HepG2 (cell line): ENCODE measurements at regions not wholly inside any gene's neighbourhood (a gene's known extent, or its start where the extent isn't known, plus 50 kb on each side); places are given as distances from the start of the nearest gene placed in this dataset.

Experiments used
- ATAC-seq: fragments of 200-7000 bp; cut with Tn5 transposase; 3 replicates; pipeline ENCODE4 v1.9.1; 2020; ENCODE audit warnings: mild to moderate bottlenecking, moderate library complexity
- BruUV-seq: library from RNA; stranded (reverse); fragments of 400-500 nt; replicated peaks from 2 replicates; lab custom pipeline; 2021; lab: Mats Ljungman, UMichigan
- CTCF ChIA-PET: fragments of 300-600 bp; formaldehyde crosslinking; extraction: SDS; loops from one replicate; lab custom pipeline; 2021; ENCODE audit warnings: low total read pairs, inconsistent platforms, low intra/inter-chr PET ratio; lab: Yijun Ruan, JAX
- POLR2A ChIA-PET: fragments of 350-600 bp; sonication (Branson Sonifier 250); formaldehyde crosslinking; loops from one replicate; lab custom pipeline; 2020; ENCODE audit warnings: antibody characterized with exemption, inconsistent platforms; lab: Yijun Ruan, JAX
- DNase-seq: peaks from one replicate; pipeline ENCODE4 v3.0.0-alpha.2; 2015; ENCODE audit warnings: low spot score
- FAIRE-seq: peaks from 3 replicates; lab custom pipeline; 2011; peaks lifted over from hg19 to GRCh38; lab: Jason Lieb, UNC
- H2AFZ ChIP-seq: one replicate; pipeline ENCODE4 v1.6.1; 2011; ENCODE audit warnings: low read length, inconsistent platforms
- H3K27ac ChIP-seq: fragments of 300-600 bp; 3 replicates; pipeline ENCODE4 v1.8.0; 2011; ENCODE audit warnings: mixed run types, mild to moderate bottlenecking, mixed read lengths, low read length, inconsistent platforms; ENCODE audit not compliant: insufficient read depth; ENCODE audit errors: extremely low read length
- H3K27me3 ChIP-seq, 2 experiments: fragments of 200-600 bp in 1 of 2; 2 replicates in 1 of 2; 3 replicates in 1 of 2; pipeline versions ENCODE4 v1.6.0 to v1.8.0; 2011; ENCODE audit warnings: low read length in 2 of 2, mild to moderate bottlenecking in 2 of 2, moderate library complexity in 2 of 2, inconsistent platforms in 1 of 2; ENCODE audit not compliant: insufficient read depth in 2 of 2, control insufficient read depth in 1 of 2
- H3K36me3 ChIP-seq, 2 experiments: fragments of 200-600 bp in 1 of 2; replicated peaks in 1 of 2; 2 replicates in 1 of 2; 3 replicates in 1 of 2; pipeline versions ENCODE4 v1.5.1 to v1.8.0; 2011; ENCODE audit warnings: low read length in 2 of 2, inconsistent platforms in 1 of 2; ENCODE audit not compliant: insufficient read depth in 2 of 2, control insufficient read depth in 1 of 2
- H3K4me1 ChIP-seq: 2 replicates; pipeline ENCODE4 v1.5.1; 2012; ENCODE audit warnings: low read length, inconsistent platforms; ENCODE audit not compliant: insufficient read depth
- H3K4me2 ChIP-seq: 2 replicates; pipeline ENCODE4 v1.6.0; 2011; ENCODE audit warnings: low read depth, low read length, inconsistent platforms
- H3K4me3 ChIP-seq, 3 experiments: fragments of 200-600 bp in 1 of 3; sonication (generic), shearing (Covaris generic) in 1 of 3; replicated peaks in 1 of 3; 2 replicates each; pipeline ENCODE4 v1.5.1; 2011 to 2016; ENCODE audit warnings: low read length in 3 of 3, inconsistent platforms in 2 of 3, low read depth in 2 of 3, mild to moderate bottlenecking in 2 of 3, control low read depth in 1 of 3, mixed read lengths in 1 of 3; ENCODE audit not compliant: insufficient read depth in 1 of 3
- H3K79me2 ChIP-seq: one replicate; pipeline ENCODE4 v1.6.1; 2011; ENCODE audit warnings: low read length, inconsistent platforms; ENCODE audit not compliant: insufficient read depth
- H3K9ac ChIP-seq: 2 replicates; pipeline ENCODE4 v1.6.0; 2011; ENCODE audit warnings: mild to moderate bottlenecking, low read depth, low read length, inconsistent platforms; ENCODE audit not compliant: insufficient read depth
- H3K9me3 ChIP-seq: 2 replicates; pipeline ENCODE4 v1.5.1; 2012; ENCODE audit warnings: mild to moderate bottlenecking, low read length
- H4K20me1 ChIP-seq: 2 replicates; pipeline ENCODE4 v1.6.0; 2011; ENCODE audit warnings: inconsistent platforms, mild to moderate bottlenecking, low read length, moderate library complexity; ENCODE audit not compliant: insufficient read depth
- CEBPB ChIP-seq: IDR thresholded peaks from 2 replicates; pipeline ENCODE4 v1.6.1; 2011; ENCODE audit warnings: low read depth, low read length, improper control_type of control experiment, borderline replicate concordance
- FOSL2 ChIP-seq: sonication (generic); formaldehyde crosslinking; IDR thresholded peaks from 2 replicates; pipeline ENCODE4 v1.4.0; 2020; ENCODE audit warnings: missing genetic modification reagents
- FOXK1 ChIP-seq: sonication (generic); formaldehyde crosslinking; IDR thresholded peaks from 2 replicates; pipeline ENCODE4 v1.4.0; 2020; ENCODE audit warnings: low read depth, missing genetic modification reagents, borderline replicate concordance
- FUBP1 ChIP-seq: sonication (generic); formaldehyde crosslinking; IDR thresholded peaks from 2 replicates; pipeline ENCODE4 v1.5.1; 2020; ENCODE audit warnings: missing genetic modification reagents, mild to moderate bottlenecking, borderline replicate concordance
- MXD3 ChIP-seq: IDR thresholded peaks from 2 replicates; pipeline ENCODE4 v1.6.1; 2016; ENCODE audit warnings: mild to moderate bottlenecking, missing biosample characterization, missing genetic modification reagents
- NBN ChIP-seq: fragments of 450-650 bp; conservative IDR thresholded peaks from 2 replicates; pipeline ENCODE4 v1.6.1; 2017
- POGZ ChIP-seq: sonication (generic); formaldehyde crosslinking; IDR thresholded peaks from 2 replicates; pipeline ENCODE4 v1.4.0; 2020; ENCODE audit warnings: mild to moderate bottlenecking, missing genetic modification reagents
- TCF7 ChIP-seq: sonication (generic); IDR thresholded peaks from 2 replicates; pipeline ENCODE4 v1.6.1; 2016; ENCODE audit warnings: antibody characterized with exemption, low read depth
- ZBTB33 ChIP-seq: sonication (generic); formaldehyde crosslinking; IDR thresholded peaks from 2 replicates; pipeline ENCODE4 v1.4.0; 2020; ENCODE audit warnings: missing genetic modification reagents
- ZNF550 ChIP-seq: sonication (generic); formaldehyde crosslinking; IDR thresholded peaks from 2 replicates; pipeline ENCODE4 v1.4.0; 2020; ENCODE audit warnings: mild to moderate bottlenecking, missing genetic modification reagents, borderline replicate concordance
- ZSCAN20 ChIP-seq: sonication (generic); formaldehyde crosslinking; IDR thresholded peaks from 2 replicates; pipeline ENCODE4 v1.4.0; 2020; ENCODE audit warnings: missing genetic modification reagents, mild to moderate bottlenecking, borderline replicate concordance
- WGBS: methylation state at CpG from one replicate; pipeline ENCODE4 v1.1.6; 2017; ENCODE audit warnings: low lambda C conversion rate; 5-methylcytosine and 5-hydroxymethylcytosine counted together
- in situ Hi-C: cut with HindIII; loops from 2 replicates; pipeline ENCODE4 v1.10.0; 2017; ENCODE audit warnings: low pct_unique_long_range_greater_than_20kb; ENCODE audit not compliant: extremely low pct_ligation_motif_present
- intact Hi-C: fragments of 100-400 bp; cut with micrococcal nuclease; formaldehyde crosslinking; loops from one replicate; pipeline ENCODE4 v1.10.0; 2022; ENCODE audit not compliant: unreplicated experiment

GRCh38 chr5:175813943-175814630, 57.3 kb upstream of the CPLX2 start (continued):
- no peak for TF ChIP-seq ZNF550
- no peak for TF ChIP-seq ZSCAN20 (CRISPR knock-in tag)
- no peak for TF ChIP-seq NBN
- TF ChIP-seq MXD3: no peak
- TF ChIP-seq TCF7: no peak
- TF ChIP-seq FOXK1 (CRISPR knock-in tag): no peak
- TF ChIP-seq ZBTB33 (CRISPR knock-in tag): no peak
- TF ChIP-seq FUBP1 (CRISPR knock-in tag): no peak

GRCh38 chr5:175814691-175815090, 56.7 kb upstream of the CPLX2 start:
- POLR2A ChIA-PET: no interaction called here
- H3K27ac ChIP-seq: no peak overlapping the region
- FAIRE-seq (no peak), ATAC-seq (peak; percentile 52), DNase-seq (no peak)
- CTCF ChIA-PET: no interaction called here
- no peaks in the 10 kb centered on the region for H4K20me1 ChIP-seq
- 83% methylated on average over 7 of the region's 10 CpGs for WGBS
- BruUV-seq: no TSS peak
- H3K9me3 ChIP-seq: no peaks in the 10 kb centered on the region
- no peak overlapping the region for H3K4me3 ChIP-seq
- H3K36me3 ChIP-seq: no peaks in the 10 kb centered on the region
- intact Hi-C loops: no loop called here
- H2AFZ ChIP-seq: no peak overlapping the region
- peak overlapping the region; percentile 4; the same call in 1 of the 2 replicates for H3K4me2 ChIP-seq
- peak; percentile 12; the same call in 1 of the 2 replicates for TF ChIP-seq CEBPB
- TF ChIP-seq POGZ (CRISPR knock-in tag): no peak
- peak; percentile 52; the same call in 1 of the 2 replicates for TF ChIP-seq FOSL2 (CRISPR knock-in tag)
- H3K79me2 ChIP-seq: no peaks in the 10 kb centered on the region
- in situ Hi-C loops: no loop called here
- H3K27me3 ChIP-seq: no peaks in the 10 kb centered on the region
- H3K9ac ChIP-seq: no peak overlapping the region
- peaks cover 10% of the 10 kb centered on the region for H3K4me1 ChIP-seq
